Ovary (tissue), 7 donors: ENCODE measurements at regions not wholly inside any gene's neighbourhood (a gene's known extent, or its start where the extent isn't known, plus 50 kb on each side); places are given as distances from the start of the nearest gene placed in this dataset.

Experiments used
- DNase-seq, 5 donors: peaks; one replicate each; pipeline ENCODE4 v3.0.0-alpha.2; 2019 to 2020
- H3K27ac ChIP-seq, 2 donors: fragments of 200-600 bp; one replicate each; pipeline versions ENCODE4 v1.5.1 to v1.8.0; 2019 to 2022
- H3K27me3 ChIP-seq: fragments of 200-600 bp; one replicate; pipeline ENCODE4 v1.8.0; 2022
- H3K36me3 ChIP-seq: fragments of 200-600 bp; sonication (generic); one replicate; pipeline ENCODE4 v1.5.1; 2019
- H3K4me1 ChIP-seq: one replicate; pipeline ENCODE4 v1.8.1; 2013; ENCODE audit warnings: mild to moderate bottlenecking, moderate library complexity; ENCODE audit not compliant: insufficient read depth
- H3K4me3 ChIP-seq: fragments of 200-600 bp; sonication (generic); one replicate; pipeline ENCODE4 v1.5.1; 2017
- H3K9me3 ChIP-seq, 2 donors: fragments of 200-600 bp in 1 of 2; sonication (generic) in 1 of 2; one replicate each; pipeline versions ENCODE4 v1.5.1 to v1.8.1; 2013 to 2019; ENCODE audit warnings: mild to moderate bottlenecking in 1 of 2, moderate library complexity in 1 of 2
- EP300 ChIP-seq: sonication (generic); formaldehyde crosslinking; IDR thresholded peaks from one replicate; pipeline ENCODE4 v1.6.1; 2017; ENCODE audit warnings: antibody characterized with exemption
- POLR2A ChIP-seq: fragments of 450-650 bp; IDR thresholded peaks from one replicate; pipeline ENCODE4 v1.6.1; 2017; ENCODE audit warnings: antibody characterized with exemption, mild to moderate bottlenecking, moderate library complexity
- WGBS, 3 donors: extraction: QIAGEN DNeasy Blood & Tissue Kit in 1 of 3; methylation state at CpG; one replicate each; pipeline versions ENCODE4 v1.1.5 to v1.1.7; 2013 to 2017; 5-methylcytosine and 5-hydroxymethylcytosine counted together
- intact Hi-C, 4 donors: fragments of 100-400 bp; cut with DNase I; formaldehyde crosslinking; loops; one replicate each; pipeline versions ENCODE4 v1.11.0 to v1.15.1; 2022 to 2023
- TF ChIP-seq, protein P1 (sequence below), 3 donors: fragments of 450-650 bp in 2 of 3; fragments of 200-600 bp in 1 of 3; IDR thresholded peaks; one replicate each; pipeline versions ENCODE4 v1.5.1 to v1.8.0; 2016 to 2022; ENCODE audit warnings: antibody characterized with exemption in 3 of 3, mild to moderate bottlenecking in 1 of 3
- donor health status: DM: no; HTN: no; CAD: no; lungs with moderate emphysema.
- donor health status: DM: no; HTN: no; CAD: no.
- donor health status: Bipolar disorder and iron deficiency.
- donor health status: DM: no; HTN: no; CAD: no.
- donor health status: DM: yes; HTN: yes; CAD: no.

DNA sequence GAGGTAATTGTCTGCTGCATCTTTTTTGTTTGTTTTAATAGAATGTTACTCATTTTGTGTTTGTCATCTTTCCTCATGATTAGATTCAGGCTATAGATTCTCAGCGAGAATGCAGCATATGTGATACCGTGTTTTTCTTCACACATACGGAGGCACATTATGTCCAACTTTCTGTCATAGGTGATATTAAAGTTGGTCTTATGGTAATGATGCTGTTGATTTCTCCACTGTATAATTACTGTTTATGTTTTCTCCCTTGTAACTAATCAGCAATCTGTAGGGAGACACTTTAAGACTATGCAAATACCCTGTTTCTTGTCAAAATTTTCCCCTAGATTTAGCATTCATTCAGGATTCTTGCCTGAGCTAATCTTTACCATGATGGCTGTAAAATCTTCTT, 87.6 kb downstream of the CLDN1 start:
- no peak overlapping the region for H3K27ac ChIP-seq
- H3K4me3 ChIP-seq, result no peak overlapping the region
- intact Hi-C loops, result no loop called here
- no peaks in the 10 kb centered on the region for H3K9me3 ChIP-seq
- no peak for TF ChIP-seq POLR2A
- TF ChIP-seq, protein P1, sequence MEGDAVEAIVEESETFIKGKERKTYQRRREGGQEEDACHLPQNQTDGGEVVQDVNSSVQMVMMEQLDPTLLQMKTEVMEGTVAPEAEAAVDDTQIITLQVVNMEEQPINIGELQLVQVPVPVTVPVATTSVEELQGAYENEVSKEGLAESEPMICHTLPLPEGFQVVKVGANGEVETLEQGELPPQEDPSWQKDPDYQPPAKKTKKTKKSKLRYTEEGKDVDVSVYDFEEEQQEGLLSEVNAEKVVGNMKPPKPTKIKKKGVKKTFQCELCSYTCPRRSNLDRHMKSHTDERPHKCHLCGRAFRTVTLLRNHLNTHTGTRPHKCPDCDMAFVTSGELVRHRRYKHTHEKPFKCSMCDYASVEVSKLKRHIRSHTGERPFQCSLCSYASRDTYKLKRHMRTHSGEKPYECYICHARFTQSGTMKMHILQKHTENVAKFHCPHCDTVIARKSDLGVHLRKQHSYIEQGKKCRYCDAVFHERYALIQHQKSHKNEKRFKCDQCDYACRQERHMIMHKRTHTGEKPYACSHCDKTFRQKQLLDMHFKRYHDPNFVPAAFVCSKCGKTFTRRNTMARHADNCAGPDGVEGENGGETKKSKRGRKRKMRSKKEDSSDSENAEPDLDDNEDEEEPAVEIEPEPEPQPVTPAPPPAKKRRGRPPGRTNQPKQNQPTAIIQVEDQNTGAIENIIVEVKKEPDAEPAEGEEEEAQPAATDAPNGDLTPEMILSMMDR (IDR thresholded peaks at IDR 0.05), result no peak
- no peak for TF ChIP-seq EP300
- H3K4me1 ChIP-seq, result no peaks in the 10 kb centered on the region
- H3K27me3 ChIP-seq, result no peaks in the 10 kb centered on the region
- no peaks in the 10 kb centered on the region for H3K36me3 ChIP-seq
- 93 to 96% (median 96%) methylated on average over 3 of the region's 3 CpGs for WGBS, 3 donors
- no peak for DNase-seq

DNA sequence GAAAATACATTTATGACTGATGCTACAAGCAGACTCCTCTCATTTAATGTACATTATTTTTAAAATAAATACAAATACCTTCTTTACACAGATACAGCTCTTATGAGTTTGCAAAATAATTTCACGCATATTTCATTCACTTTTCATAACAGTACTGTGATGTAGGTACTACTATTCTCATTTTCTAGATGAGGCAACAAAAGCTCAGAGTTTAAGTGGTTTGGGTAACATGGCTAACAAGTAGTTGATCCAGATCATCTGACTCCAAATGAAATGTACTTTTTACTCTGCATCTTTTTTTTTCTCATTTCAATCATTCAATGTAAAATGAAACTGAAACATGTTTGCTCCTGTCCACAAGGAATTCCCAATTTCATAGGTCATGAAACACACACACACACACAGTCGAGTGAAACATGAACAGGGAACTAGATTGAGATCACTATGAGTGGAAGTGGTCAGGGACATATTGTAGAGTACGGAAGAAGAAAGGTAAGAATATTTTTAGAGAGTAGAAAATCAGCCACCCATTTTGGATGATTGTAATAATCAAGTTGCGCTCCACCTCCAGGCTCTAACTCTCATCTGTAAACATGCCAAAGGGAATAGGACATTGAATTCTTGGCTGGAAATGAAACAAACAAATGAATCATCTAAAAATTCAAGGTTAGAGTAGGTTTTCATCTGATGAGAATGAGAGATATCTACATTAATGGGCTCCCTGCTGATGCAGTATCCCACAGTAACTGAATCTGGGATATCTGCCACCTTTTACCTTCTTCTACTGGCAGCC, 92.4 kb downstream of the CLDN1 start:
- Histone ChIP-seq H3K36me3 (no peaks in the 10 kb centered on the region), H3K9me3 (no peaks in the 10 kb centered on the region), H3K4me1 (no peaks in the 10 kb centered on the region), H3K27ac (no peak overlapping the region), H3K27me3 (no peaks in the 10 kb centered on the region), H3K4me3 (no peak overlapping the region)
- WGBS, 3 donors, result 83 to 86% (median 84%) methylated on average over 4 of the region's 4 CpGs
- intact Hi-C loops, result no loop called here
- DNase-seq, result no peak
- no peak for TF ChIP-seq POLR2A
- TF ChIP-seq, protein P1 (IDR thresholded peaks at IDR 0.05), result no peak
- TF ChIP-seq EP300, result no peak

DNA sequence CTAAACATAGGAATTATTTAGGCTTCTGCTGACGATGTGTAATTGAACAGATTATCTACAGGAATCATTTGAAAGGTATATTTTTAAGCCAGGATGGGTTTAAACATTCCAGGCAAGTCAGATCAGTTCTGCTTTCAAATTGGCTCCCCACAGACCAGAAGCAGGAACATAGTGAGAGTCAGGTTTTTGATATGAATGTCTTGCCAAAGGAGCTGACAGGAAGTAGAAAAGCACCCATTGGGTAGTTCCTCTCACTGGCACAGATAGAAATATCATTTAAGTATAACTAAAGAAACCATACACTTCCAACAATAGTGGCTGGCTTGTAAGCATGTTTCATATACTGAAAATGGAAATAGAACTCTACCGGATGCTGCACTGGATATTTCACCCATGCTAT, 95.2 kb downstream of the CLDN1 start:
- 92 to 99% (median 92%) methylated on average over 2 of the region's 2 CpGs for WGBS, 3 donors
- intact Hi-C loops, result no loop called here
- no peaks in the 10 kb centered on the region for H3K9me3 ChIP-seq
- TF ChIP-seq POLR2A (no peak), EP300 (no peak)
- TF ChIP-seq, protein P1 (IDR thresholded peaks at IDR 0.05), result no peak
- H3K4me1 ChIP-seq, result no peaks in the 10 kb centered on the region
- no peak overlapping the region for H3K27ac ChIP-seq
- no peaks in the 10 kb centered on the region for H3K36me3 ChIP-seq
- no peaks in the 10 kb centered on the region for H3K27me3 ChIP-seq
- no peak for DNase-seq
- H3K4me3 ChIP-seq, result no peak overlapping the region

GRCh38 chr3:190224863-190225692, 97.2 kb downstream of the CLDN1 start:
- intact Hi-C loops, result loop anchor here in 1 of 4 donors (5.0 kb wide), 1 partner anchor 97 kb away; the partner anchor contains the start of gene CLDN1
- no peak overlapping the region for H3K4me3 ChIP-seq
- DNase-seq, result no peak
- no peaks in the 10 kb centered on the region for H3K9me3 ChIP-seq
- H3K27me3 ChIP-seq, result no peaks in the 10 kb centered on the region
- 20 to 28% (median 20%) methylated on average over 4 of the region's 4 CpGs for WGBS, 3 donors
- H3K27ac ChIP-seq, result no peak overlapping the region
- H3K4me1 ChIP-seq, result no peaks in the 10 kb centered on the region
- TF ChIP-seq, protein P1 (IDR thresholded peaks at IDR 0.05), result peak in 2 of 3 donors; percentile 29 to 39
- TF ChIP-seq EP300 (no peak), POLR2A (no peak)
- H3K36me3 ChIP-seq, result no peaks in the 10 kb centered on the region
